ENCODE measurements at regions not wholly inside any gene's neighbourhood (a gene's known extent, or its start where the extent isn't known, plus 50 kb on each side); places are given as distances from the start of the nearest gene placed in this dataset.
"Not testable (repeated sequence)": the region's sequence is repeated elsewhere in the genome, so short reads cannot be mapped to it uniquely, and the experiment has no call there.

DNA sequence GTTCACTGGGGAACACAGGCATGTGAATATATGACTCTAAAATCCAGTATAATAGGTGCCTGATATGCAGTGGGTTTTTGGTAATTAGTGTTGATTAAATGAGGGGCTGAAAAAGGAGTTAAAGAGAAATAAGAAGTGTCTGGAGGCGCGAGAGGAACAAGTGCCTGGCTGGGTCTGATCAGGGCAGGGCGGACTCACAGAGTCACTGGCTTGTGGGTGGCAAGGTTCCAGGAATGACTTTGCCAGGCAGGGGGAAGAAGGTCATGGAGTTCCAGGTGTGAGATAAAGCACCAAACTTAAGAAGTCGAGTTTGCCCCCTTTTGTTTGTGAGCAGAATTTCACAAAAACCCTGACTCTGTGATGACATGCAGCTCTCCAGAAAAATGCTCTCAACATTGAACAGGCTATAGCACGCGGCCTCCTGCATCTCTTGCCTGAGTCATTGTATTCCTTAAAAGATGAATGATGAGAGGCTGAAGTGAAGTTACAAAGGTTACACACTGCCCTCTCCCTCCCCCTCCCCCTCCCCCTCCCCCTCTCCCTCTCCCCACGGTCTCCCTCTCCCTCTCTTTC, 63.0 kb upstream of the LMCD1 start:
- no peak for DNase-seq

- not testable (repeated sequence) for DNase-seq
These were observed 61.5 kb upstream of the LMCD1 start for GRCh38 chr3:8440142-8440541.

DNA sequence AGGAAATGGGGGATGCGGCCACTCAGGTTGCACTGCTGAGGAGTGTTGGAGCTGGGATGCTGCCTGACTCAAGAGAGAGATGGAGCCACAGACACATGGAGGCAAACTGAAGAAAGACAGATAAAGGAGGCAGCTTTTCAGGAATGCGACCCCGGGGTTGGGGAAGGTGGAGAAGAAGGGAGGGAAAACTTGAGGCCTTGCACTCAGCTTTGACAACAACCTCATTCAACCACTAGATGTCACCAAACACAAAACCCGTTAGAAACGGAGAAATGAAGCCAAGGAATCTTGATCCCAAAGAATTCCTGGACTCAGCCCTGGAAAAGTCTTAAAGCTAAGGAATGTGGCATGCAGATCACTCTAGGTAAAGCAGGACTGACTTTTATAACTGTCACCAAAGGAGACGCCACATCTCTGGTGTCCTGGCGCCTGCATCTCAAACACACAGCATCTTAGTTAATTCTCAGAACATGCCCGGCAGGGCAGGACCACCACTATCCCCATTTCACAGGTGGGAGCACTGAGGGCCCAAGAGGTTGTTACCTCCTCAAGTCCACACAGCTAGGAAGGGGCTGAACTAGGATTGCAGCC, 59.6 kb upstream of the LMCD1 start:
- DNase-seq = no peak

DNA sequence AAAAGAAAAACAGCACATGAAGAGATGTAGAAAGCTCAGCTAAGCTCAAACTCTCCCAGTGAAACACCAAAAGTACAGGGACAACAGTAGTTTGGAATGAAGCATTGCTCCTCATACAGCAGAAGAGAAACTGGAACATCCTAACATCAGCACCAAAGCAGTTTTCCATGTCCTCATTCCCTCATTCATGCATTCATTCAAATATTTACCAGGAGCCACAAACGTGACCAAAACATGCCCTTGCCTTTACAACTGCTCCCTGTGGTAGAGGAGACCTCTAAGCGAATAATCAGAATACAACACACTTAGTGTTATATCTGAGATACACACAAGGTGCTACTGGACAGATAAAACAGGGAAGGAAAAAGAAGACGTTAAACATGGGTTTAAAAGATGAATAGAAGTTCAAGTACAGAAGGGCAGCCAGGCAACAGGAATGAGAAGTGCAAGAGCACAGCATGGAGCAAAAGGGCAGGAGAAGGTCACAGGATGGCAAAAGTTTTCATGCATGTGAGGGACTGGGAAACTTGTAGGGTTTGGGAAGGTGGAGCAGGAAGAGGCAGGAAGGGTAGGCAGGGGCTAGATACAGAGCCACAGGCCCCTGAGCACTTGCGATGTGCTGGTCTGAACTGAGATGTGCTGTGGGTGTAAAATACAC, 58.5 kb upstream of the LMCD1 start:
- DNase-seq = no peak

GRCh38 chr3:8443829-8444791, 57.5 kb upstream of the LMCD1 start:
- no peak for DNase-seq

DNA sequence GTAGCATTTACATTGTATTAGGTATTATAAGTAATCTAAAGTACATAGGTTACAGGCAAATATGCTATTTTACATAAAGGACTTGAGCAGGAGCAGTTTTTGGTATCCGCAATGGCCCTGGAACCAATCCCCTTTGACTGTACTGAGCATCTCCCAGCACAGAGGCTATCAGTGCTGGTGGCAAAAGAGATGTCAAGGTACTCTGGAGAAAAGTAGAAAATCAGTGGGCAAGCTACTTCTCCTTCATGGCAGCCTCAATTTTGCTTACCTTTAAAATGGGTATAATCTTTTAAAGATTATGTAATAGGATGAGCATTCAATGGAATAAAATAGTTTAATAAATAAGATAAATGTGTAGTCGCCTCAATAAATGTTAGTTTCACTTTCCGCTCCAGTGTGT, 56.7 kb upstream of the LMCD1 start:
- DNase-seq = no peak

GRCh38 chr3:8445861-8446260, 55.8 kb upstream of the LMCD1 start:
- no peak for DNase-seq

DNA sequence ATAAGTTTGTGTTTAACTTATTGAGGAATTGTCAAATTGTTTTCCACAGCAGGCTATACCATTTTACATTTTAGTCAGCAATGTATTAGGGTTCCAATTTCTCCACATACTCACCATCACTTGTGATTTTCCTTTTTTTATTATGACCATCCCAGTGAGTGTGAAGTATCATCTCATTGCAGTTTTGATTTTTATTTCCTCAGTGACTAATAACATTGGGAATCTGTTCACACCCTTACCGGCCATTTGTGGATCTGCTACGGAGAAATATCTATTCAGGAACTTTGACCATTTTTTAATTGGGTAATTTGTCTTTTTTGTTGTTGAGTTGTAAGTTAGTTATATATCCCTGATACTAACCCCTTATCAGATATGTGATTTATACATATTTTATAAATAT, 54.8 kb upstream of the LMCD1 start:
- no peak for DNase-seq

DNA sequence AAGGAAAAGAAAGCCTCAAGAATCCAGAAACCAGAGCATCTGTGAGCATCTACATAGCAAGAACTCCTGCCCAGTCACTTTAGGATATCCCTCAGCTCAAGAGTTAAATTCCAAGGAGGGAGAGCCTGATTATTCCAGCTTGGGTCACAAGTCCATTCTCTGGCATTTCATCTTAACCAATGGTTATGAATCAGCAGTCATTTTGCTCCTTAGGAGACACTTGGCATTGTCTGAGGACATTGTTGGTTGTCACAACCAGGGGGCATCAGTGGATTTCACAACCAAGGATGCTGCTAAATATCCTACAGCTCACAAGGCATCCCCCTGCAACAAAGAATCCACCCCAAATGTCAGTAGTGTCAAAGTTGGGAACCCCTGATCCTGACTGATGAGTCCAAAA, 51.0 kb upstream of the LMCD1 start:
- DNase-seq = no peak

GRCh38 chr3:8451696-8452095, 49.9 kb upstream of the LMCD1 start:
- DNase-seq = no peak
